Psoas muscle (tissue), 7 donors: ENCODE measurements at regions not wholly inside any gene's neighbourhood (a gene's known extent, or its start where the extent isn't known, plus 50 kb on each side); places are given as distances from the start of the nearest gene placed in this dataset.
"Not testable (repeated sequence)": the region's sequence is repeated elsewhere in the genome, so short reads cannot be mapped to it uniquely, and the experiment has no call there.

Experiments used
- ATAC-seq, 4 donors: fragments of 200-7000 bp; cut with Tn5 transposase; one replicate each; pipeline ENCODE4 v1.9.1; 2020; ENCODE audit warnings: moderate library complexity in 3 of 4, mild to moderate bottlenecking in 2 of 4
- DNase-seq, 2 donors: peaks; one replicate each; pipeline ENCODE4 v3.0.0-alpha.2; 2020
- H3K27ac ChIP-seq: fragments of 200-600 bp; one replicate; pipeline ENCODE4 v1.8.0; 2022
- H3K27me3 ChIP-seq, 3 donors: fragments of 200-600 bp in 1 of 3; one replicate each; pipeline versions ENCODE4 v1.6.1 to v1.8.0; 2013 to 2022; ENCODE audit warnings: low read length in 2 of 3, mild to moderate bottlenecking in 2 of 3, moderate library complexity in 1 of 3; ENCODE audit not compliant: insufficient read depth in 3 of 3
- H3K36me3 ChIP-seq, 2 donors: fragments of 200-600 bp in 1 of 2; one replicate each; pipeline versions ENCODE4 v1.6.1 to v1.8.0; 2013 to 2022; ENCODE audit warnings: low read depth in 1 of 2, mild to moderate bottlenecking in 1 of 2, moderate library complexity in 1 of 2; ENCODE audit not compliant: insufficient read depth in 1 of 2
- H3K4me1 ChIP-seq: fragments of 200-600 bp; one replicate; pipeline ENCODE4 v1.8.0; 2022
- H3K4me3 ChIP-seq: fragments of 200-600 bp; one replicate; pipeline ENCODE4 v1.8.0; 2022; ENCODE audit warnings: mild to moderate bottlenecking
- H3K9me3 ChIP-seq: fragments of 200-600 bp; one replicate; pipeline ENCODE4 v1.8.0; 2022
- WGBS, 3 donors: extraction: QIAGEN DNeasy Blood & Tissue Kit; methylation state at CpG; one replicate each; pipeline versions ENCODE4 v1.1.6 to v1.1.7; 2013; 5-methylcytosine and 5-hydroxymethylcytosine counted together
- intact Hi-C, 2 donors: fragments of 100-400 bp; cut with DNase I; formaldehyde crosslinking; loops; one replicate each; pipeline versions ENCODE4 v1.11.0 to v1.14.2; 2022
- TF ChIP-seq, protein P1 (sequence below): fragments of 200-600 bp; IDR thresholded peaks from one replicate; pipeline ENCODE4 v1.8.0; 2022; ENCODE audit warnings: antibody characterized with exemption
- donor health status: healthy with polysubstance abuse.
- donor health status: DM: no; HTN: no; CAD: no; lungs with moderate emphysema.
- donor health status: Bipolar disorder and iron deficiency.
- donor health status: healthy.
- donor health status: DM: yes; HTN: yes; CAD: no.
- donor health status: DM: no; HTN: no; CAD: no.
- donor health status: DM: yes; HTN: yes; CAD: no.

DNA sequence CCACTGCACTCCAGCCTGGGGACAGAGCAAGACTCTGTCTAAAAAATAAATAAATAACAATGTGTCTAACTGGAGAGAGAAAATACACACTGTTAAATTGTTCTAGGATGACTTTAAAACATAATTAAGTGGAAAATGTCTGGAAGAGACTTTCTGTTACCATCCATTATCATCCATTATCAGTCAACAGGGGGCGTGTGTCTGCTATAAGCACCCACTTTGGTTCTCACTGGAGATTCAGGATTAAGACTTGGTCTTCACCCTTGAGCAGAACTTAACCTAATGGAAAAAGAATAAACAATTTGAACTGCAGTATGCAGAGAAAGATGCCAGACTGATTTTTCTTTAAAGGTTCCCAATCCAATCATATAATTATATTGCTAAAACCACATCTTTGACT lies 999.8 kb upstream of the GYPC start:
- H3K36me3 ChIP-seq, result no peaks in the 10 kb centered on the region
- intact Hi-C loops, result no loop called here
- no peak overlapping the region for H3K27ac ChIP-seq
- TF ChIP-seq, protein P1, sequence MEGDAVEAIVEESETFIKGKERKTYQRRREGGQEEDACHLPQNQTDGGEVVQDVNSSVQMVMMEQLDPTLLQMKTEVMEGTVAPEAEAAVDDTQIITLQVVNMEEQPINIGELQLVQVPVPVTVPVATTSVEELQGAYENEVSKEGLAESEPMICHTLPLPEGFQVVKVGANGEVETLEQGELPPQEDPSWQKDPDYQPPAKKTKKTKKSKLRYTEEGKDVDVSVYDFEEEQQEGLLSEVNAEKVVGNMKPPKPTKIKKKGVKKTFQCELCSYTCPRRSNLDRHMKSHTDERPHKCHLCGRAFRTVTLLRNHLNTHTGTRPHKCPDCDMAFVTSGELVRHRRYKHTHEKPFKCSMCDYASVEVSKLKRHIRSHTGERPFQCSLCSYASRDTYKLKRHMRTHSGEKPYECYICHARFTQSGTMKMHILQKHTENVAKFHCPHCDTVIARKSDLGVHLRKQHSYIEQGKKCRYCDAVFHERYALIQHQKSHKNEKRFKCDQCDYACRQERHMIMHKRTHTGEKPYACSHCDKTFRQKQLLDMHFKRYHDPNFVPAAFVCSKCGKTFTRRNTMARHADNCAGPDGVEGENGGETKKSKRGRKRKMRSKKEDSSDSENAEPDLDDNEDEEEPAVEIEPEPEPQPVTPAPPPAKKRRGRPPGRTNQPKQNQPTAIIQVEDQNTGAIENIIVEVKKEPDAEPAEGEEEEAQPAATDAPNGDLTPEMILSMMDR, result no peak
- no peak for DNase-seq
- H3K27me3 ChIP-seq, result no peaks in the 10 kb centered on the region
- no peaks in the 10 kb centered on the region for H3K9me3 ChIP-seq
- 49 to 57% (median 51%) methylated on average over 1 of the region's 1 CpG for WGBS, 3 donors
- no peaks in the 10 kb centered on the region for H3K4me1 ChIP-seq
- no peak overlapping the region for H3K4me3 ChIP-seq
- ATAC-seq, result no peak

DNA sequence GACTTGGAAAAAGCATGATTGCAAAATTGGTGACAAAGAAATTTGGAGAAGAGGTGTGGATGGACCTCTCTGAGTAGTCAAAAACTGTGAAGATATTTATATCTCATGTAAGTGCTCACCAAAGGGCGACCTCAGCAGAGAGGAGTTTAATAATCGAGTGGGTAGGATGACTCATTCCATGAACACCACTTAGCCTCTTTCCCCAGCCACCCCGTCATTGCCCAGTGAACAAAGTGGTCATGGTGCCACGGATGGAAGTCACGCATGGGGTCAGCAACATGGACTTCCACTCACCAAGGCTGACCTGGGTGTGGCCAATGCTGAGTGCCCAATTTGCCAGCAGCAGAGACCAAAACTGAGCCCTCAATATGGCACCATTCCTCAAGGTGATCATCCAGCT lies 997.4 kb upstream of the GYPC start:
- Histone ChIP-seq H3K27me3 (no peaks in the 10 kb centered on the region), H3K27ac (no peak overlapping the region), H3K4me1 (no peaks in the 10 kb centered on the region), H3K36me3 (no peaks in the 10 kb centered on the region), H3K4me3 (no peak overlapping the region), H3K9me3 (no peaks in the 10 kb centered on the region)
- no peak for DNase-seq
- no peak for ATAC-seq
- intact Hi-C loops, result no loop called here
- TF ChIP-seq, protein P1, result no peak
- 81 to 91% (median 85%) methylated on average over 5 of the region's 5 CpGs for WGBS, 3 donors

DNA sequence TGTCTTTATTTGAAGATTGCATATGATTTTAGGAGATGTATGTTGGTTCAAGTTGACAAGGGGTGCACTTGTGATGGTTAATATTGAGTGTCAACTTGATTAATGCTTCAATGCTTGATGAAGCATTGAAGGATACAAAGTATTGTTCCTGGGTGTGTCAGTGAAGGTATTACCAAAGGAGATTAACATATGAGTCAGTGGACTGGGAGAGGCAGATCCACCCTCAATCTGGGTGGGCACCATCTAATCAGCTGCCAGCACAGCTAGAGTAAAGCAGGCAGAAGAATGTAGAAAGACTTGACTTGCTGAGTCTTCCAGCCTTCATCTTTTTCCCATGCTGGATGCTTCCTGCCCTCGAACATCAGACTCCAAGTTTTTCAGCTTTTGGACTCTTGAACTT lies 995.6 kb upstream of the GYPC start:
- 29 to 45% (median 36%) methylated on average over 1 of the region's 1 CpG for WGBS, 3 donors
- H3K4me1 ChIP-seq, H3K36me3 ChIP-seq, H3K27ac ChIP-seq, H3K9me3 ChIP-seq, H3K27me3 ChIP-seq, DNase-seq, ATAC-seq, H3K4me3 ChIP-seq, intact Hi-C loops: not testable (repeated sequence)

DNA sequence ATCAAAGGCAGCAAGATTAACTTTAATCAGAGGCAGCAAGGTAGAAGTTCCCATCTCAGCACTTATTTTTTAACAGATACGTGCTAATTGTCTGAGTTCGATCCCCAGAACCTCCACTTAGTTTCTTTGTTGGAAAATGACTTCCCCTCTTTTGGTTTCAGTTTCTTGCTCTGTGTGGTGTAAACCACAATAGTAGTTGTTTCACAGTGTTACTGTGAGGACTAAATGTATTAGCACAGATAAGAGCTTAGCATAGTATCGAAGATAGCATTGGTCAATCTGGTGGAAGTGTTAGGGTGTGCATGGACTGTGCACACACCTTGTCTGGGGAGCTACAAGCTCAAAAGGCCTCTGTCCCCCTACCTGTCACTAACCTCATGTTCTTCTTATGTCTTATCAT lies 988.3 kb upstream of the GYPC start:
- no peak overlapping the region for H3K27ac ChIP-seq
- TF ChIP-seq, protein P1, result no peak
- intact Hi-C loops, result no loop called here
- ATAC-seq (no peak), DNase-seq (no peak)
- H3K4me3 ChIP-seq, result no peak overlapping the region
- H3K27me3 ChIP-seq, result no peaks in the 10 kb centered on the region
- H3K4me1 ChIP-seq, result no peaks in the 10 kb centered on the region
- H3K36me3 ChIP-seq, result no peaks in the 10 kb centered on the region
- H3K9me3 ChIP-seq, result peaks cover 3% of the 10 kb centered on the region
- WGBS, 3 donors, result 76 to 93% (median 78%) methylated on average over 3 of the region's 3 CpGs

DNA sequence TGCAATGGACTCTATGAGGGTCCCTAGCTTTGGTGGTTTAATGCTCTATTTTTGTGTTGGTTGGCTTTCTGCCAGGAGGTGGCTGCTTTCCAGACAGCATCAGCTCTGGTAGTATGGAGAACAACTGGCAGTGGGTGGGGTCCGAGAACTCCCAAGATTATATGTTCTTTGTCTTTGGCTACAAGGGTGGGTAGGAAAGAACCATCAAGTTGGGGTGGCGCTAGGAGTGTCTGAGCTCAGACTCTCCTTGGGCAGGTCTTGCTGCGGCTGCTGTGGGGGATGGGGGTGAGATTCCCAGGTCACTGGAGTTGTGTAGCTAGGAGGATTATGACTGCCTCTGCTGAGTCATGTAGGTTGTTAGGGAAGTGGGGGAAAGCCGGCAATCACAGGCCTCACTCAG lies 976.1 kb upstream of the GYPC start:
- no peaks in the 10 kb centered on the region for H3K27me3 ChIP-seq
- ATAC-seq (no peak), DNase-seq (no peak)
- intact Hi-C loops, result no loop called here
- TF ChIP-seq, protein P1, result no peak
- no peaks in the 10 kb centered on the region for H3K4me1 ChIP-seq
- H3K27ac ChIP-seq, result no peak overlapping the region
- no peaks in the 10 kb centered on the region for H3K36me3 ChIP-seq
- no peak overlapping the region for H3K4me3 ChIP-seq
- H3K9me3 ChIP-seq, result no peaks in the 10 kb centered on the region
- 63 to 70% (median 66%) methylated on average over 4 of the region's 4 CpGs for WGBS, 3 donors
